ENCODE measurements at regions not wholly inside any gene's neighbourhood (a gene's known extent, or its start where the extent isn't known, plus 50 kb on each side); places are given as distances from the start of the nearest gene placed in this dataset.
"Not testable (repeated sequence)": the region's sequence is repeated elsewhere in the genome, so short reads cannot be mapped to it uniquely, and the experiment has no call there.

- TF ChIP-seq CTCF (IDR thresholded peaks at IDR 0.05; ENCODE audit: insufficient read depth, low read length) (no peak), POLR2AphosphoS5 (IDR thresholded peaks at IDR 0.05; ENCODE audit: low read depth) (no peak), SPI1 (IDR thresholded peaks at IDR 0.05; ENCODE audit: borderline replicate concordance, low read depth) (no peak), GABPA (IDR thresholded peaks at IDR 0.05; ENCODE audit: low read depth) (no peak), REST (IDR thresholded peaks at IDR 0.05; ENCODE audit: insufficient replicate concordance, low read depth) (no peak)
- Histone ChIP-seq H3K27me3 (ENCODE audit: insufficient read depth, poor library complexity, severe bottlenecking) (no peaks in the 10 kb centered on the region), H3K4me3 (replicated peaks; ENCODE audit: insufficient read depth, low read length) (no peak overlapping the region), H3K27ac (replicated peaks) (no peak overlapping the region)
- DNase-seq (ENCODE audit: low read depth in 1 of 2, low spot score in 1 of 2) = no peak
Observed at GRCh38 chr14:106024983-106025604, 498.7 kb downstream of the TMEM121 start.

- no peak for DNase-seq (ENCODE audit: low read depth in 1 of 2, low spot score in 1 of 2)
- TF ChIP-seq GABPA (IDR thresholded peaks at IDR 0.05; ENCODE audit: low read depth) (no peak), REST (IDR thresholded peaks at IDR 0.05; ENCODE audit: insufficient replicate concordance, low read depth) (no peak), SPI1 (IDR thresholded peaks at IDR 0.05; ENCODE audit: borderline replicate concordance, low read depth) (no peak), CTCF (IDR thresholded peaks at IDR 0.05; ENCODE audit: insufficient read depth, low read length) (no peak), POLR2AphosphoS5 (IDR thresholded peaks at IDR 0.05; ENCODE audit: low read depth) (no peak)
- H3K27me3 ChIP-seq (ENCODE audit: insufficient read depth, poor library complexity, severe bottlenecking) = no peaks in the 10 kb centered on the region
- H3K4me3 ChIP-seq (replicated peaks; ENCODE audit: insufficient read depth, low read length) = no peak overlapping the region
- no peak overlapping the region for H3K27ac ChIP-seq (replicated peaks)
Observed at GRCh38 chr14:106026026-106026425, 499.6 kb downstream of the TMEM121 start.

- not testable (repeated sequence) for DNase-seq (ENCODE audit: low read depth in 1 of 2, low spot score in 1 of 2); H3K27ac ChIP-seq (replicated peaks); H3K27me3 ChIP-seq (ENCODE audit: insufficient read depth, poor library complexity, severe bottlenecking); H3K4me3 ChIP-seq (replicated peaks; ENCODE audit: insufficient read depth, low read length)
Observed at GRCh38 chr14:106027759-106028158, 501.4 kb downstream of the TMEM121 start.

- no peak for DNase-seq (ENCODE audit: low read depth in 1 of 2, low spot score in 1 of 2)
- no peak for TF ChIP-seq REST (IDR thresholded peaks at IDR 0.05; ENCODE audit: insufficient replicate concordance, low read depth)
- TF ChIP-seq POLR2AphosphoS5 (IDR thresholded peaks at IDR 0.05; ENCODE audit: low read depth) = no peak
- no peak for TF ChIP-seq SPI1 (IDR thresholded peaks at IDR 0.05; ENCODE audit: borderline replicate concordance, low read depth)
- no peak for TF ChIP-seq GABPA (IDR thresholded peaks at IDR 0.05; ENCODE audit: low read depth)
- TF ChIP-seq CTCF (IDR thresholded peaks at IDR 0.05; ENCODE audit: insufficient read depth, low read length) = no peak
- Histone ChIP-seq H3K27ac (replicated peaks) (no peak overlapping the region), H3K27me3 (ENCODE audit: insufficient read depth, poor library complexity, severe bottlenecking) (no peaks in the 10 kb centered on the region), H3K4me3 (replicated peaks; ENCODE audit: insufficient read depth, low read length) (no peak overlapping the region)
Observed at GRCh38 chr14:106029959-106030358, 503.6 kb downstream of the TMEM121 start.
